RKO (cell line): ENCODE measurements at regions not wholly inside any gene's neighbourhood (a gene's known extent, or its start where the extent isn't known, plus 50 kb on each side); places are given as distances from the start of the nearest gene placed in this dataset.

Source experiments
- DNase-seq: peaks from one replicate; pipeline ENCODE4 v3.0.0-alpha.2; 2016; ENCODE audit warnings: low spot score

DNA sequence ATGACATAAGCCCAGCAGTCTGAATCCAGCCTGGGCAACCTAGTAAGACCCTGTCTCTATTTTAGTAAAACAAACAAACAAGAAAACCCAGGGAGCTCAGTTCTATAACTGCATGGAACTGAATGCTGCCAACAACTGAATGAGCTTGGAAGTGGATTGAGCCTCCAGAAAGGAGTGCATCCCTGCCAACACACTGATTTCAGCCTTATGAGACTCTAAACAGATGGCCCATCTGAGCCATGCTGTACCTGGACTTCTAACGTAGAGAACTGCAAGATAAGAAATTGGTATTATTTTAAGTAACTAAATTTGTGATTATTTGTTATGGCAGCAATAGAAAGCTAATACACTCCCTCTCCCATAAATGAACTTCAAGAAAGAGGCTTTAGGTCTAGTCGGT, 150.4 kb upstream of the RAI14 start:
- no peak for DNase-seq

DNA sequence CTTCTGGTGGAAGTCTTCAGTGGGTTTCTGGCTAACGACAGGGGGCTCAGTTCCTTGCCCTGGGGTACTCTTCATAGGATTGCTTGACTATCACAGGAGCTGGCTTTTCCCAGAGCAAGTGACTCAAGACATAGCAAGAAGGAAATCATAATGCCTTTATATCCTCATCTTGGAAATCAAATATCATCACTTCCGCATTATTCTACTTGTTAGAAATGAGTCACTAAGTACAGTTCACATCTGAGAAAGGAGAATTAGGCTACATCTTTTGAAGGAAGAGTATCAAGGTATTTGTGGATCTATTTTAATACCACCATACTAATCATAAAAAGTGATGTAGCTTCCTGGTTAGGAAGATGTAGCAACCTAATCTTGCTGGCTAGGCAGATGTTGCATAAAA, 148.2 kb upstream of the RAI14 start:
- peak; percentile 19 for DNase-seq

DNA sequence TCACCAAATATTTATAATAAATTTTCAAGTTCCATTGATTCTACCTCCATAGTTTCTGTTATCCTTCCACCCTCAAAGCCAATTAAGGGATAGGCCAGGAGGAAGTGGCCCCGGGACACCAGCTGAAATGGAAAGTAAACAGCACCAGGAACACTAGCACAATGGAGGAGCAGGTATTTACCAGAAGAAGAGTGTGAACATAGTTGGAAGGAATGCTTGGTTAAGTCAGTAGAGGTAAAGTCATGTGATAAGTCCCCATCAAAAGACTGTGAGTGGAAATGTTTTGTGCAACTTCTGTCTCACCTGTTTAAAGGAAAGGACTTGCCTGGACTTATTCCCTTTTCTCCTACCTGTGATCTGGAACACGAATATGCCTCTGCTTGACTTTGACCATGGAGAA, 146.7 kb upstream of the RAI14 start:
- DNase-seq = no peak

DNA sequence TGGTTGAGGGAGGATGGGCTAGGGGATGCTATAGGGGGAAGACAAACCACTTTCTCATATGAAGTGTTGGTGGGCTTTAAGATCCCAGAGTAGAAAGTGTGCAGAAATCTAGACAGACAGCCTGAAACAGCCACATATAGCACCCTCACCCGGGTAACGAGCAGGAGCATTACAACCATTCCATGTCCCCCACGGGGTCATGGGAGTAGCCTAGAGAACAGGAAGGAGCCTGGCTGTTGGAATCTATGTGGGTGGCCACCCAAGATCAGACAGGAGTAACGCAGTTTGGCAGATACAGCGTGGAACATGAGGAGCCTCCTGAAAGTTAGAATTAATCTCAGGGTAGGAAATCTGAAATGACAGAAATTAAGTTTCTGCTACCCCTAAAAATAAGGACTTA, 146.1 kb upstream of the RAI14 start:
- no peak for DNase-seq

DNA sequence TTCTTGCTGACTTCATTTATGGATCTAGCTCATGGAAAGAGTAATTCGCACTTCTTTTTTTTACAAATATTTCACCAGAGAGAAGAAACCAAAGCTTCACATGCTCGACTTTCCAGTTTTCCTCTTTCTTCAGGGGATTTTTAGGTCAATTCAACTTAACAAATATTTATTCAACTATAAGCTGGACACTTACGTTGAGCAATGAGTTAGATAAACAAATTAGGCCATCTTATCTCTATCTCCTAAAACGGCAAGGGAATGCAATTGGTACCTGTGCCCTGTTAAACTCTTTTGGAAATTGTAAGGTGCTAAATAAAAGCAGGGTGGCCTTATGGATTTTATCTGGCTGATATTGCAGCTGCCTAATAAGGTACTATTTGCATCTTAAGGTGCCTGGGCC, 145.1 kb upstream of the RAI14 start:
- no peak for DNase-seq

DNA sequence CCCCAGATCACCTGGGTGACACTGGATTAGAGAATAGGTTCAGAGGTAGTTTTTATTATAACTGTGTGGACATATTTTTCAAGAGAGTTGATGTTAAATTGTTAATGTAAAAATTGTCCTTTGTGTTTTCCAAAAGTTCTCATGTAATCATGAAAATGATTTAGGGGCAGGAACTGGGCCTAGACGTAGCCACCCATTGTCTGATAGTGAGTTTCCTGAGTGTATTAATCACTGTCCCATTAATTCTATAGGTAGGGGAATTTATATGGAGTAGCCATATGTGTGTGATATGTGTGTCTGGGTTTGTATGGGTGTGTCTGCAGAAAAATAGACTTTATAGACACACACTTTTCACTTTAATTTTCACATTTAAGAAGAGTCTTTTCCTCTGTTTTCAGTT, 144.6 kb upstream of the RAI14 start:
- DNase-seq = no peak

DNA sequence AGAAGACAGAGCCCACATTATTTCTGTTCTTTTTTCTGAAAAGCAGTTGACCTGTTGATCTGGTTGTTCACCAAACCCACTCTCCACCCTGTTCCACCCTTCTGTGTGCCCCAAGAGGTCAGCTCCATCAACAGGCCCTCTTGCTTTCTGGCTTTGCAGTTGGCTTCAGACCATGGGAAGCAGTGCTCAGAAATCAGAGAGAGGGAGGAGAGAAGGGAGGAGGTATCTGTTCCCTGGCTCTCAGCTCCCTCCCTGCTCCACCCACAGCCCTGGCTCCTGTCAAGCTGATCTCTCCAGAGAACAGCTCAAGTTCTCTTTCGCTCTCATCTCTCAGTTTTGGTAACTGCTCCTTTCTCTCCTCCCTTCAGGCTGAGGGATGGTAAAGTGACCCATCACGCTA, 144.2 kb upstream of the RAI14 start:
- no peak for DNase-seq

DNA sequence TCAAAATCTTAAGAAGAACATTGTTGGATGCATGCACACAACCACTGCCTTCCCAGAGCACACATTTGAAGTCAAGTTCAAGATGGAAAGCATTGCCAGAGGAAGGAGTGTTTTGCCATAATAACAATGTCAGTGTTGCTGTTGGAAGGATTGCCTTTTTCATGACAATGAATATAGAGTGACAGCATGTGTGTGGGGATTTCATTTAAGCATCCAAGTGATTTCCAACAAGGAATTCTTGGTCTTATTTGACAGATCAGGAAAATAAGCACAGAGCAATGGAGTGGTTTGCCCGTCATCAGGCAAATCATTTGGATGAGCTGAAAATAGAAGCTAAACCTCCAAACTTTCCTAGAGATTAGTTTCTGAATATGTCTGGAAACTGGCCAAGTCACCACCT, 140.0 kb upstream of the RAI14 start:
- DNase-seq = no peak

DNA sequence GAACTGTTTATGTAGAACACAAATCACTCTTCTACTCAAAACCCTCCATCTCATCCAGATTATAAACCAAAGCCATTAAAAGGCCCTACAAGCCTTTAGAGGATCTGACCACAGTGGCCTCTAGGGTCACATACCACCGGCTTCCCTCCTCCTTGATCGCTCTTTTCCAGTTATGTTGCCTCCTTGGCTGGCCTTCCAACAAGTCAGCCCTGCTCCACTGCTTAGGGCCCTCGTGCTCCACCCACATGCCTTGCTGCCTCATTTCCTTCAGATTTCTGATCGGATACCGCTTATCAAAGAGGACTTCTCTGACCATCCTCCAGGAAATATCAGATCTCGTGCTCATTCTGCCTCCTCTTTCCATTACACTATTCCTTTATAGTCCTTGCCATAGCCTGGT, 139.4 kb upstream of the RAI14 start:
- no peak for DNase-seq

DNA sequence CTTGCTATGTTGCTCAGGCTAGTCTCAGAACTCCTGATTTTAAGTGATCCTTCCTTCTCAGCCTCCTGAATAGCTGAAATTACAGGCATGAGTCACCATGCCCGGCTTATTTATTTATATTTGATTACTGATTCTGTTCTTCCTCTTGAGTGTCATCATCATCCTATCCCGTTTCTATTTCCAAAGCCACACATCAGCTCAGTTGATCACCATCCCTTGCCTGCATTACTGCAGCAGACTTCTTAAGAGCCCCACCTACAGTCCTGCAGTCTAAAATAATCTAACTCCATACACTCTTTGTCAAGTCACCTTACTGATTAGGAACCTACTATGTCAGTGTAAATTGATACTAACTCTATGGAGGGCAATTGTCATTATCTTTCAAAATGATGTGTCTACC, 138.9 kb upstream of the RAI14 start:
- DNase-seq = no peak

DNA sequence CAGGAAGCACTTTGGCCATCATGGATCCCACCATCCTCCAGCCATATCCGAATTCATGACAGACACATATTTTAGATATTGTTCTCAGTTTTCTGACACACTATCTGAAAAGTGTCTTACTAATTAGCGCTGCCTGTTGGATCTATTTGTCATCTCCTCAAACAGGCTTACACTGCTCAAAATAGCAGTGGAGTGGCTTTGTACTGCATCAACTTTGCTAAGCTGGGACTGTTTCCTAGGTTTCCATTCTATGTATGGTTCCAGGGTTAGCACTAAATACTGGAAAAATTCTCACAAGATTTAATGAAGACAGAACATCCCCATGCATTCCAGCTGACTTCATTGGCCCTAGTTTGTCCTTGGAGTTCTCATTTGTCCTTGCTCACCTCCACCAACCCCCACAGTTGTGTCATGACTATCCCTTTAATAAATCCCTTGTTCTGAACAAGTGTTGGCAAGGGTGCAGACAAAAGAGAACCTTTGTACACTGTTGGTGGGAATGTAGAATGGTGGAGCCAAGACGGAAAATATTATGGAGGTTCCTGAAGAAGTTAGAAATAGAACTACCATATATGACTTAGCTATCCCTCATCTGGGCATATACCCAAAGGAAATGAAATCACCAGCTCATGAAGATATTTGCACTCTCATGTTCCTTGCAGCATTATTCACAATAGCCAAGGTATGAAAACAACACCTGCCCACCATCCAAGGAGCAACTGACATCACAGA, 136.5 kb upstream of the RAI14 start:
- DNase-seq = peak; percentile 26

DNA sequence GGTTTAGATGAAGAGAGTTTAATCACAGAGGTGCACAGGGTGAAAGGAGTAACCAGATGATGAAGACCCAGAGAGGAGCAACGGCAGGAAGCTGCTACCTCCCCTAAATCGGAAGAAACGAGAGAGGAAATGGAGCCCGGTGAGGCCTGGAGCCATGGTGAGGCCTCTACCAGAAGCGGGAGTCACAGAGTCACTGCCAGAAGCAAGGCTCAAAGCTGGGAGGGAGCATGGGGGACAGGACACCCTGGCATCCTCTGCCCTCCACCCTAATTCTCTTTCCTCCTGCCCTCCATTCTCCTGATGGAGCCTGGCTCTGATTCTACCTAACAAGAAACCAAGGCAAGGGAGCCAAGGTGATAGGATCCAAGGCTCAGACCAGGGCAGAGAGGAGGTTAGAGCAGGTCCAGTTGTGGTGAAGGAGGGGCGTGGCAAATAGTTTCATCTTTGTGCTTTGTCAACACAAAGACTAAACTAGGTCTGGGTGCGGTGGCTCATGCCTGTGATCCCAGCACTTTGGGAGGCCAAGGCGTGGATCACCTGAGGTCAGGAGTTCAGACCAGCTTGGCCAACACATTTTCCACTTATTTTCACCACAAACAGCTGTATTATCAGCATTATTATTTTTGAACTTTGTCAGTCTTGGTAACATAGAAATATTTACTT, 134.4 kb upstream of the RAI14 start:
- no peak for DNase-seq

DNA sequence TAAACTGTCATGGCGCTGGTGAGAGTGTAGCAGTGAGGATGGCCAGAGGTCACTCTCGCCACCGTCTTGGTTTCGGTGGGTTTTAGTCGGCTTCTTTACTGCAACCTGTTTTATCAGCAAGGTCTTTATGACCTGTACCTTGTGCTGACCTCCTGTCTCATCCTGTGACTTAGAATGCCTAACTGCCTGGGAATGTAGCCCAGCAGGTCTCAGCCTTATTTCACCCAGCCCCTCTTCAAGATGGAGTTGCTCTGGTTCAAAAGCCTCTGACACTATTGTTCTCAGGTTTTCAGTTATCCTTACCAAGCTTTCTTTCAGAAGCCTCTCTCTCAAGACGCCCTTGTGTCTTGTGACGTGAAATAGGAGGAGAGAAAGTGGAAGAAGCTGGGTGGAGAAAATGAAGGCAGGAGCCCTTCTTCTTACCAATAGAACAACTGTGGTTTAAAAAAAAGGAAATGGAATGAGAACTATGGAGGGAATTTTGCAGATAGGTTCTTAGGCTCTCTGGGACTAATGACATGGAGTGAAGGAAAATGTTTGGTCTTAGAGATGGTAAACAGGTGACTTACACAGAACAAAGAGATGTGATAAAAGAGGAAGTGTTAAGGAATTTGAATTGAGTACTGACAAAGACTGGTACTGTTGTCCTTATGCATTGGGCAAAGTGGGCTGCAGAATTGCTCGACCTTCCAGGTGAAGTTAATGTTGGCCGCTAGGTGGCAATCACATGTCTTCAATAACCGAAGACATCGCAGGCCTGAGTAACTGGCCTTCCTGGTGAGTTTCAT, 133.3 kb upstream of the RAI14 start:
- DNase-seq = peak; percentile 85

DNA sequence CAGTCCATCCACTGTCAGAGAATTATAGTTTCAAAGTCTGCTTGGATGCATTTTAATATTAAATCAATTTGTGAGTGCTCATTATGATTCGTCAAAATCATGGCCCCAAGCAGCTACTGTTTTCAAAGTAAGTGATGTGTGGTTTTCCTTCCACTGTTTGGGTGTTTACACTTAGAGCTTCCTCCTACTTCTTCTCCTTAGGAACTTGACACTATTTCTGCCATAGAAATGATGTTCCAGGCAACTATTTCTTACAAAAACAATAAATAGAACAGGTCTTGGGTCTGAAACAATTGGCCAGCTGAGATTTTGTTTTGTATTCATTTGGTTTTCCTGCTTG, 132.8 kb upstream of the RAI14 start:
- no peak for DNase-seq

DNA sequence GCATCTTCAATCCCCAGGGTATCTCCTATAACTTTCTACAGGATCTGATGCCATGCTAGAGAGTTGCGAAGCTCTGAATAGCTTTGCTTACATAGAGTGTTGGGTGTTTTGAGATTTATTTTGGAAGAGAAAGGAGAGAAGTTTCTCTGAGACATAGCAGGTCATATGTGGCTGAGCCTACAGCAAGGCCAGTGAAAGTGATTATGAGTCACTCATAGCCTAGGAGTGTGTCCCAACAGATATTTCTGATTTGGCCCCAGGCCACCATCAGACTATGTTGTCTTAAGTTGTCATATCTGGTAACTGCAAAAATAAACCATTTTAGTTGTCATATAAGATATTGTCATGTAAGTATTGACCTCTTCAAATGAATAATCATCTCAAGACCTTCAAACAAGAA, 132.0 kb upstream of the RAI14 start:
- DNase-seq = no peak

DNA sequence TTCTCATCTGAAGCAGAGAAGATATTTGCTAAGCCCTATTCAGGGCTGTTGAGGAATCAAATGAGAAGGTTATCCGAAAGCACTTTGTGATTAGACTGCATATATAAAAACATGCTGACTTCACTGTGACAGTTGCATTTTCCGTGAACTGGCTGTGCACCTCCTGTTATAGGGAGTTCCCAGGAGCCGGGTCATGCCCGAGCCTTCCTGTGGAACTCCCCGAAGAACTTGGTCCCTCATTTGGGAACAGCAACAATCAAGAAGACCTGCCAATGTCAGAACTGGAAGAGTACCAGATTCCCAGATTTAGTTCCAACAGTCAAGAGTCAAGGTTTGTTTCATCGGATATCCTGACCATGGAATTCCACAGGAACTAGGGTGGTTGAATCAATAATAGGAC, 130.4 kb upstream of the RAI14 start:
- DNase-seq = no peak

DNA sequence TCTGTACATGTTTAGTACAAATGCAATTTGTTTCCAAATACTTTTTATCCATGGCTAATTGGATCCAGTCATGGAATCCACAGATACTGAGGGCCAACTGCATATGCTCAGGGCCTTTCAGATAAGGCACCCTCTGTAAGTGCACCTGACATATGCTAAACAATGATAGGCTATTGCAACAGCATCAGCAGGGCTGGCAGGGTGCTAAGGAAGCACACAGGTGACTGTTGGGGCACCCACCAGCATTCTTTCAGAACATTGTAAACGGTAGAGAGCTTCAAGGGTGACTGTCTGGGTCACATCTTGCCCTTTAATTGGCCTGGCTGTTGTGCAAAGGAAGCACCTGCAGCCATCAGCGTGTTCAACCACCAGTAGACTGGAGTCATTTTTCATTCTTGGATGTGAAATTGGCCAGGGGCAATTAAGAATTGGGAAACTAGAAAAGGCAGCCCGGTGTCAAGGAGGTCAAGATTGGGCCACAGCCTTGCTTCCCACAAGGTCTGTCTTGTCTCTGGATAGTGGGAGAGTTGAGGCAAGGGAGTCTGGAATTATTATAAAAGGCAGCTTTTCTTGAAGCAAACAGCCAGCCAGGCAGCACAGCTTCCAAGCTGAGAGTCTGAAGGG, 129.3 kb upstream of the RAI14 start:
- no peak for DNase-seq

DNA sequence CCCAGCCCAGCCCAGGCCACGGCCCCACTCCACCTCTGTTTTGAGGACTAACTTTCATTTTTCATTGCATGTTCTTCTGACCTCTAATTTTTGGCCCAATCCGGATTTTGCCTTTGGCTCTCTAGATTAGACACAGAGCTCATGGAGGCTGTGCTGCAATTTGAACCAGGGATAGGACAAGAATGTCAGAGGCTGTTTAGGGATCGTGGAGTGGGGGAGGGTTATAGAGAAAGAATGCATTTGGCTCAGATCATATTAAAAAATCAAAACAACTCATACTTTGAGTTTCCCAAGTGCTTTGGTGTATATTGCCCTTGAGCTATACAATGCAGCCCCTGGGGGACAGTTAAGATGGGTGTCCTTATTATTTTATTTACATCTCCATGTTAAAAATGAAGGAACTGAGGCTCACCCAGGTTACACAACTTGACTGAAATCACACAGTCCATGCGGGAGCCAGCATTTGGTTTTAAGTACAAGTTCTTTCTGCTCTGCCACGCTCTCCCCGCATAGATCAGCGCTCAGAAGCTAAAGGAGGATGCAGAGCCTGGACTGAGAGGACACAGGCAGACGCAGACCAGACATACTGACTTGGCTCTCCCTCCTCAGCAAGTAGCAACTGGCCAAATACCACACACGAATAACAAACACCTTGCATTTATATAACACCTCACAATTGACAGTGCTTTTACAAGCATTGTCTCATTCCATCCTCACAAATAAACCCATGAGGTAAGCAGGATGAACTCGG, 126.4 kb upstream of the RAI14 start:
- DNase-seq = no peak

DNA sequence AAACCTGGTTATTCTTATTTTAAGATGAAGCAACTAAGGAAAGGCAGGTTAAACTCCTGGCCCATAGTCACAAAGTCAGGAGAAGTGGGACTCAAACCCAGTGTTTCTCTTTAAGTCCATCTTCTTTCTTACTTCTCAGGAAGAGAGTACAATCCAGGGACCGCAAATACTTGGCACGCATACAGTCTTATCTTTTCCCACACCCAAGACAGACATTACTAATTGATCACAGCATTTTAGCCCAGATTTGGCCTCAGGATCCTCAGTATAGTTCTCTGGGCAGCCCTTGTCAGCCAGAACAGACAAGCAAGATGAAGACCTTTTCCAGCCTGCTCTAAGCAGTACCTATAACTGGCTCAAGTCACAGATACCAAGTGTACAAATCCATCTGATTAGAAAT, 125.5 kb upstream of the RAI14 start:
- DNase-seq = no peak

DNA sequence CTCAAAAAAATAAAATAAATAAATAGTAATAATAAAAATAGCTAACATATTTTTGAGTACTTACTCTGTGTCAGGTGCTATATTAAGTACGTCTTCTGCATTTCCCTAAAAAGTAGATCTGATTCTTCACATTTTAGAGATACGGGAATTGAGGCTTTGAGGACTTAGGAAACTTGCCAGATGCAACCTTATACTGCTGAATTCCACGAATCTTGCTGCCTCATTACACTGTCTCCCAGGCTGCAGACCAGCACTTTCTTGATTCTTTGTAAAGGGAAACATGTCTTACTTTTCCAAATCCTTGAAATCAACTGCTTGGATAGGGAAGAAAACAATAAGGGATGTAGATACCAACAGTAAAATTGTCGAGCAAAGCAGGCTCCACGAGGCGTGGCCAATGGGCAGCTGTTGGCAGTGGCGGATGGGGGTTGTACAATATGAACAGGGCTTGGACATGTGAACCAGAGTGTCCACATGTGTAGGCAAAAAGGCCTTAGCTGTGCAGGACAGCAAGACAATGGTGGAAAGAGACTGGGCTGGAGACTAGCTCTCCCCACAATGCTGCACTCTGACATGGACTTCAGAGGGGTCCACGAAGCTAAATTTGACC, 124.3 kb upstream of the RAI14 start:
- DNase-seq = no peak

DNA sequence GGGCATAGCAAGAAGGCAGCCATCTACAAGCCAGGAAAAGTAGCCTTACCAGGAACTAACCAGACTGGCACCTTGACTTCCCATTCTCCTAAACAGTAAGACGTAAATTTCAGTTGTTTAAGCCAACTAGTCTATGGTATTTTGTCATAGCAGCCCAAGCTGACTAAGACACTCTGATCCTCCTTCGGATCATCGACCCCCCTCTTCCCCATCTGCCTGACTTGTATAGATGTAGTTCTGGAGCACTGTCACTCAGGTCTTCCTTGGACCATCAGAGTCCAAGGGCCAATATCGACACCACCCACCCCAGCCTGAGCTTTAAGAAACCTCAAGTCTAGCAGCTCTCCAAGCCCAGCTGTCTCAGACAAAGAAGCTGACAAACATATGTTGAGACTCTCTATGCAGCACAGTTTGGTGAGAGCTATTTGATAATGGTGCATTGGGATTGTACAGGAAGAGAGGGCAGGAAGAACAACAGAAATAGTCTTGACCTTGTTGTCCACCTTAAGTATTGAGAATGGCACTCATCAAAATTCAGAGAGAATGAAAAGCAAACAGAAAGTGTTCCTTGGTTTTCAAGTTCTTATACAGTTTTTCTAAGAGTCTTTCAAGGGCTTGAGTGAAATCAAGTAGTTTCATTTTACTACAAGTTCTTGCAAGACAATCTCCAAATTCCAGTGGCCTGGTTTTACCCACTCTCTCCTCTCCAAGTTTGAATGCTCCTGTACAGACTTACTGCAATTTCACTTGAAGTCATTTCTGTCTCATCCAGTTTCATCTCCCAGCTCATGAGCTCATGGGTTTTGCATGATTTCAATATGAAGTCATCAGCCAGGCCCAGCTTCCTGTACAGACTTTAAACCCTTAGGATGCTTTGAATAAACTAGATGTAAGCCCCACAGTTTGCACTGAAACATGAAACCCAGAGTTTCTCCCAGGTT, 122.3 kb upstream of the RAI14 start:
- no peak for DNase-seq
